ENCODE measurements at regions not wholly inside any gene's neighbourhood (a gene's known extent, or its start where the extent isn't known, plus 50 kb on each side); places are given as distances from the start of the nearest gene placed in this dataset.

GRCh38 chr1:70552662-70553566, 141.8 kb downstream of the CTH start:
- TF ChIP-seq POLR2A (IDR thresholded peaks at IDR 0.05), result no peak
- no peak for TF ChIP-seq CTCF (IDR thresholded peaks at IDR 0.05)
- Histone ChIP-seq H3K9me3 (no peaks in the 10 kb centered on the region), H3K4me1 (no peaks in the 10 kb centered on the region), H3K4me3 (no peak overlapping the region), H3K27me3 (no peaks in the 10 kb centered on the region), H3K36me3 (no peaks in the 10 kb centered on the region), H3K27ac (peak overlapping the region in 1 of 3 donors; percentile 9)
- WGBS (ENCODE audit: insufficient coverage, low coverage, low lambda C conversion rate, missing lambda C conversion rate), result 26% methylated on average over 2 of the region's 2 CpGs
- DNase-seq (no peak), ATAC-seq (no peak)
- intact Hi-C loops (cut with DNase I), result no loop called here

GRCh38 chr1:70553567-70553956, 142.5 kb downstream of the CTH start:
- H3K36me3 ChIP-seq, result no peaks in the 10 kb centered on the region

GRCh38 chr1:70554341-70554740, 143.3 kb downstream of the CTH start:
- Histone ChIP-seq H3K27ac (no peak overlapping the region), H3K4me3 (no peak overlapping the region), H3K27me3 (no peaks in the 10 kb centered on the region), H3K9me3 (no peaks in the 10 kb centered on the region), H3K36me3 (no peaks in the 10 kb centered on the region), H3K4me1 (no peaks in the 10 kb centered on the region)
- DNase-seq (no peak), ATAC-seq (no peak)
- TF ChIP-seq POLR2A (IDR thresholded peaks at IDR 0.05) (no peak), CTCF (IDR thresholded peaks at IDR 0.05) (no peak)
- intact Hi-C loops (cut with DNase I), result no loop called here
- 81% methylated on average over 2 of the region's 2 CpGs for WGBS (ENCODE audit: insufficient coverage, low coverage, low lambda C conversion rate, missing lambda C conversion rate)

More at GRCh38 chr1:70553567-70553956, 142.5 kb downstream of the CTH start:
- Histone ChIP-seq H3K27me3 (no peaks in the 10 kb centered on the region), H3K27ac (no peak overlapping the region), H3K4me1 (no peaks in the 10 kb centered on the region), H3K4me3 (no peak overlapping the region), H3K9me3 (no peaks in the 10 kb centered on the region)
- DNase-seq (no peak), ATAC-seq (no peak)
- intact Hi-C loops (cut with DNase I), result no loop called here
- 20% methylated on average over 1 of the region's 1 CpG for WGBS (ENCODE audit: insufficient coverage, low coverage, low lambda C conversion rate, missing lambda C conversion rate)
- TF ChIP-seq CTCF (IDR thresholded peaks at IDR 0.05) (no peak), POLR2A (IDR thresholded peaks at IDR 0.05) (no peak)

GRCh38 chr1:70556541-70556940, 145.5 kb downstream of the CTH start:
- no peak for ATAC-seq
- Histone ChIP-seq H3K27ac (no peak overlapping the region), H3K9me3 (no peaks in the 10 kb centered on the region), H3K36me3 (no peaks in the 10 kb centered on the region), H3K4me3 (no peak overlapping the region), H3K4me1 (no peaks in the 10 kb centered on the region), H3K27me3 (no peaks in the 10 kb centered on the region)
- DNase-seq, result no peak
- intact Hi-C loops (cut with DNase I), result no loop called here
- TF ChIP-seq POLR2A (IDR thresholded peaks at IDR 0.05) (no peak), CTCF (IDR thresholded peaks at IDR 0.05) (no peak)
- 62% methylated on average over 2 of the region's 2 CpGs for WGBS (ENCODE audit: insufficient coverage, low coverage, low lambda C conversion rate, missing lambda C conversion rate)
